LNCAP (cell line): ENCODE measurements at regions not wholly inside any gene's neighbourhood (a gene's known extent, or its start where the extent isn't known, plus 50 kb on each side); places are given as distances from the start of the nearest gene placed in this dataset.

ENCODE experiments used
- CTCF ChIP-seq: fragments of 450-650 bp; IDR thresholded peaks from 2 replicates; pipeline ENCODE4 v1.5.1; 2017; ENCODE audit warnings: mild to moderate bottlenecking

- no peak for TF ChIP-seq CTCF
Measured at GRCh38 chr20:56762829-56763228, 133.7 kb downstream of the TFAP2C start.

- no peak for TF ChIP-seq CTCF
Measured at GRCh38 chr20:56764671-56765070, 135.6 kb downstream of the TFAP2C start.

GRCh38 chr20:56765172-56766073 is 136.3 kb downstream of the TFAP2C start:
- no peak for TF ChIP-seq CTCF

GRCh38 chr20:56766528-56766927 is 137.4 kb downstream of the TFAP2C start:
- no peak for TF ChIP-seq CTCF

- TF ChIP-seq CTCF: no peak
Measured at GRCh38 chr20:56769921-56770600, 141.0 kb downstream of the TFAP2C start.

GRCh38 chr20:56773749-56774148 is 144.6 kb downstream of the TFAP2C start:
- TF ChIP-seq CTCF: no peak

- TF ChIP-seq CTCF: no peak
Measured at GRCh38 chr20:56774873-56775272, 145.8 kb downstream of the TFAP2C start.
